ENCODE measurements at regions not wholly inside any gene's neighbourhood (a gene's known extent, or its start where the extent isn't known, plus 50 kb on each side); places are given as distances from the start of the nearest gene placed in this dataset.

DNA sequence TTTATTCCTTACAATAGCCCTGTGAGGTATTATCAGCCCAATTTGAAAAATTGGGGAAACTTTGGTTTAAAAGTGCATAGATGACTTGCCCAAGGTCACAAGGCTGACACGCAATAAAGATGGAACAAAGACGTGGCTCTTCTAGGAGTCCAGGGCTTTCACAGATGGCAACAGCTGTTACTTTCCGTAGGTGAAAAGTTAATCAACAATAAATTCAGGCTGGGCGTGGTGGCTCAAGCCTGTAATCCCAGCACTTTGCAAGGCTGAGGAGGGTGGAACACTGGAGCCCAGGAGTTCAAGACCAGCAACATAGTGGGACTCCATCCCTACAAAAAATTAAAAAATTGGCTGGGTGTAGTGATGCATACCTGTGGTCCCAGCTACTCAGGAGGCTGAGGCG, 87.8 kb upstream of the ATF3 start:
- ChIA-PET CTCF (no interaction called here), POLR2A (no interaction called here)

DNA sequence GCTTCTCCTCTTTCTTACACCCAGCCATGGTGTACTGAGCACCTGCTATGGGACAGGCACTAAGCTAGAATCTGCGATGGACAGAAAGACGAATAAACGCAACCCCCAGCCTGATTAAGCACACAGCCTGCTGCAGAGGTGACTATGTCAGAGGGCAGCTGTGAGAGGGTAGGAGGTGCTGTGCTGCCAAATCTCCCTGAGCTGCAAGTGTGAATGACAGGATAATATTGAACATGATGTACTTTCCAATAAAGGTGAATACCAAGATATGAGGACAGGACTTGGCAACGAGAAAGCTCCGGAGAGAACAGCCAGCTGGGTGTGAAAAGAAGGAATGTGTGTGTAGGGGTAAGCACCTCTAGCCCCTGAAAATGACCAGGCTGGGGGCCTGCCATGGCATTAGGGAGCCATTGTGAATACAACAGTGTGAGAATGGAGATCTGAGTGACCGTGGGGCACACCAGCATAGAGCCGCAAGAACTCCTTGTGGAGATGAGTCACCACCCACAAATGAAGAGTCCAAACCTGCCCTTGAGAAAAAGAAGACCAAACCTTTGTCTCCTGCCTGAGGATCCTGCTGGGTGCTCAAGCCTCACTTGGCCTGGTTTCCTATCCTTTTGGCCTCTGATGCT, 83.0 kb upstream of the ATF3 start:
- CTCF ChIA-PET = no interaction called here

DNA sequence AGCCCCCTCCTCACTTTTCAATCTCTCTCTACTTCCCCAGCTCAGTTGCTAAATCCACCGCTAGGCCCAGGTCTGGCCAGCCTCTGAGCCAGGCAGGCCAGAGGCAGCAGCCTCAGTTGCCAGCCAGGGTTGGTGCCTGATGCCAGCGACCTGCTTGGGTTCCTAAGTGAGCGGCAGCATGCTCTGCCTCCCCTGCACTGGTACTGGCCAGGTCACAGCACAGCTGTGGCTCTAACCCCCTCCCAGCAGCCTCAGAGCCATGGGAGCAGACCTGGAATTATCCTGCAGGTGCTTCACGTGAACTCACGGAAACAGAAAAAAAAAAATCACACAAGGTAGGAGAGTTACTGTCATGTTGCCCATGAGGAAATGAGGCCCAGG, 82.5 kb upstream of the ATF3 start:
- CTCF ChIA-PET = no interaction called here
- POLR2A ChIA-PET = no interaction called here

More for the DNA sequence above, 83.0 kb upstream of the ATF3 start:
- POLR2A ChIA-PET = no interaction called here

DNA sequence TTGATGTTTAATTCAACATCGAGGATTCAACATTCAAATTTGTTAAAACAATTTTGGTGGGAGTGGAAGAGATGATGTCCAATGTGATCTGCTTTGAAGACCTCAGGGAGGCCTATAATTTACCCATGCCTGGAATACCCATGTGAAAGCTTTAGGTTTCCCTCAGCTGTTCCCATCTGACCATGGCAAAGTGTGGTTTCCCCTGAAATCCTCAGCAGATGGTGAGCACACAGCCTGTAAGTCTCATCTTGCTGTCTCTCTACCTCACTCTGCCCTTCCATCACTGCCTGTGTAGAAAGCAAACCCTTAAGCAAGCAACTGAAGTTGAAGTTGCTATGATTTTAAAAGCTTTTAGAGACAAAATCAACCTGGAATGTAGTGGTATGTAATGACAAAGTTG, 80.1 kb upstream of the ATF3 start:
- POLR2A ChIA-PET = interaction anchor here (0.6 kb wide), 1 partner anchor 50 kb away, joined by 3 read pairs; no protein-coding TSS in a partner anchor
- CTCF ChIA-PET = interaction anchor here (1.1 kb wide), 1 partner anchor 86 kb away, joined by 4 read pairs; no protein-coding TSS in a partner anchor

DNA sequence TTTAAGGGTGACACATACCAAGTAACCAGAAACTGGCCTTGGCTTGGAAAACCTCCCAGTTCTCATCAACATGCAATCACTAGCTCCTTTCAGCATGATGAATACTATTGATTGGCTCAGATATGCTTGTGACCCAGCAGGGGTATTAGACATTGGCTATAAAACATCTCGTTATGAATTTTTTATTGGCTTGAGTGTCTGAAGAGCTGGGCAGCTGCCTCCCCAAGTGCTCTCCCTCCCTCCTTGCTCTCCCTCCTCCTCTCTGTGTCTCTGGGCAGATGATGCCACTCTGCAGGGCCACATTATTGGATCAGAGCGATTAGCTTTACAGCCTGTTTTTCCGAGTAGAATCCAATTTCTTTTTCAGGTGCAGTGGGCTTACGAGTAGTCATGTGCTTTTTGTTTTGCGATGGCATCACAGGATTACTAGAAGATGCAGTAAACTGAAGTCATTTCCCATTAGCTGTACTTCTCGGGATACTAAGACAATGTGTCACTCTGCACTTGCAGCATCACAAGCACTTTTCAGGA, 79.3 kb upstream of the ATF3 start:
- ChIA-PET POLR2A (interaction anchor here (0.6 kb wide), 1 partner anchor 49 kb away, joined by 3 read pairs; no protein-coding TSS in a partner anchor), CTCF (interaction anchor here (1.1 kb wide), 1 partner anchor 85 kb away, joined by 4 read pairs; no protein-coding TSS in a partner anchor)

DNA sequence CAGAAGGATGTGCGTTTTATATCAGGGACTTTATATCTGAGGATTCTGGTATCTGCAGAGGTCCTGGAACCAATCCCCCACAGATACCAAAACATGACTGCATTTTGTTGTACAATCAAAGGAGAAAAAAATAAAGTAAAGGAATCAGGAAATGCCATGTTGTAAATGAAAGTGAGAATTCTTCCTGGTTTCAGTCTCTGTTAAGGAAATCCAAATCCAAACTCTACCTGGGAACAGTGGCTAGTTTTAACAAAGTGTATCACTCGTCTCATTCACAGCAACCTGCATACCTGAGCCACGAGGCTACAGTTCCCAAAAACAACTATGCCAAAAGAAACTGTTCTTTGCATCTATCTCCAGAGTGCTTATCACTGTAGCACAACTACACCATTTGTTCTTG, 77.3 kb upstream of the ATF3 start:
- POLR2A ChIA-PET = no interaction called here

DNA sequence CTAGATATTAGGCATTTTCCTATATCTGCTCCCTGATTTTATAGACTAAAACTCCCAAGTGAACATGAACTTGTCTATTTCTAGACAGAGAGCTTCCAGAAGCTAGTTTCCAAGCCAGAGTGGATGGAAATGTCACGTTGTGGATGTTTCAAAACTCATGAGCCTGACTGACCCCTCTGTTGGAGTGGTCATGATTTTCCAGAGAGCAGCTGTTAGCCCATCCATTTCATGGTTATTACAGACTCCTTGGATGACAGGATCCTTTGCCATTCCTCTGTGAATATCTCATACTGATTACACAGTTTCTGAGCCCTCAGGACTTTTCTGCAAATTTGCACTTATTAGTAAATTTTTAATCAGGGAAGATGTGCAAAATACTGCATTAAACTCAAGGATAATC, 76.8 kb upstream of the ATF3 start:
- CTCF ChIA-PET = no interaction called here
- POLR2A ChIA-PET = no interaction called here

More for the DNA sequence above, 77.3 kb upstream of the ATF3 start:
- CTCF ChIA-PET = no interaction called here

DNA sequence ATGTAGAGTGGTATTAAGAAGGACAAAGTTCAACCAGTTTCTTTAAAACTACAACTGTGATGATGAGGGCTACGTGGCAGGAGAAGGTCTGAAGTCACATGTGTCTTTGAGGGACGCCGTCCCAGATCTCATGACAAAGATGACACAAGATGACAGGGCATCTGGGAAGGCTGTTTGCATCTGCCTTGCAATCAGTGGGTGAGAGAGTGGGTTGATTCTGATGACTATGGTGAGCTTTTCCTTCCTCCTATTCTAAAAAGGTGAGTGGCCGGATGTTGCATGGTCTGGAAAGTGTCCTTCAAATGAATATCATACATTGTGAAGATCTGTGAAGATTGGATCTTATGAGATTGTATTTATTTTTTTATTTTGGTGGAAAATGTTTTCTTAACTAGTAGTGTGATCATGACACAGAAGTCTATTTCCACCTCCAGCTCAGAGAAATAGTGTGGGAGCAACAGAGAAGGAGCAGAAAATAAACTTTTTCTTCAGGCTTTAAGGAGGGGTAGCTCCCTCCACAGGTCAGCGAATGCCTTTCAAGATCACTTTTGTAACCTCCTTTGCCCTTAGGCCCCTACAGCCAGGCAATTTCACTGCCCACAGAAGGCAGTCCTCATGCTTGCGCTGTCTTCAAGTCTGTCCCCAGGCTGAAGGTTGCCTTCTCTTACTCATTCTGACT, 76.0 kb upstream of the ATF3 start:
- ChIA-PET CTCF (no interaction called here), POLR2A (no interaction called here)

DNA sequence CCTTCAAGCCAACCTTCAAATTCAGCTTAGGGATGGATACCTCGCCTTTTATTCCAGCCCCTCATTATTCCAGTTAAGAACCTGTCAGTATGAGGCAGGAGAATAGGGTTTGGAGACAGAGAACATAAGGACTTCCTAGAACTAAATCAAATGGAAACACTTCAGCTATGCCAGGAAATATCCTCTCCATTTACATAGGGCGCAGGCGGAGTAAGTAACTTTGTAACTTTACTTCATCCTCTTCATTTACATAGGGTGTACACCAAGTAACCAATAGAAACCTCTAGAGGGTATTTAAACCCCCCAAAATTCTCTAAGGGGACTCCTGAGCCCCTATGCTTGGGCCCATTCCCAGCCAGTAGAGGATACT, 75.4 kb upstream of the ATF3 start:
- ChIA-PET CTCF (no interaction called here), POLR2A (no interaction called here)

DNA sequence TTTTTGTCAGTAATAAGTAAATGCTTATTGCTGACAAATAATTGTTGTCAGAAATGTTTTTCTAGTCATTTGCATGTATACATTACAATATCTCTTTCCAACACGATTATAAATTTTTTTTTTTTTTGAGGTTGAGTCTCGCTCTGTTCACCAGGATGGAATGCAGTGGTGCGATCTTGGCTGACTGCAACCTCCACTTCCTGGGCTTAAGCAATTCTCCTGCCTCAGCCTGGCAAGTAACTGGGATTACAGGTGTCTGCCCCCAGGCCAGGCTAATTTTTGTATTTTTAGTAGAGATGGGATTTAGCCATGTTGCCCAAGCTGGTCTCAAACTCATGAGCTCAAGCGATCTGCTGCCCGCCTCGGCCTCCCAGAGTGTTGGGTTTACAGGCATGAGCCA, 72.0 kb upstream of the ATF3 start:
- POLR2A ChIA-PET = no interaction called here
- CTCF ChIA-PET = interaction anchor here (1.0 kb wide), 1 partner anchor 59 kb away, joined by 3 read pairs; no protein-coding TSS in a partner anchor

DNA sequence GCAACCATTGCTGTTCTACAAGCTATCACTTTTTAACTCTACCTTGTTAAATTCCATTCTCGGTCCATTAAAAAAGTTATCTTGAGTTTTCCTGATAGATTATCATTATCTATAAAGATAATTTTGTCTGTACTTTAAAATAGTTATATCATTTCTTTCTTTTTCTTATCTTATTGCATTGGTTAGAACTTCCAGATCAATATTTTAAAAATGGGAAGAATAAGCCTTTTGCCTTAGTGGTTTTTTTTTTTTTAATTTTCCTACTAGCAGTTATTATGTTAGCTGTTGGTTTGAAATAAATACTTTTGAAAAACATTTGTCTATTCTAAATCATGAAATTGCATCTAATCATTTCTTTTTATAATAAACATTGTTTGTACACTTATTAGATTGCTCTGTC, 71.0 kb upstream of the ATF3 start:
- POLR2A ChIA-PET = no interaction called here
- CTCF ChIA-PET = interaction anchor here (1.0 kb wide), 1 partner anchor 60 kb away, joined by 3 read pairs; no protein-coding TSS in a partner anchor

DNA sequence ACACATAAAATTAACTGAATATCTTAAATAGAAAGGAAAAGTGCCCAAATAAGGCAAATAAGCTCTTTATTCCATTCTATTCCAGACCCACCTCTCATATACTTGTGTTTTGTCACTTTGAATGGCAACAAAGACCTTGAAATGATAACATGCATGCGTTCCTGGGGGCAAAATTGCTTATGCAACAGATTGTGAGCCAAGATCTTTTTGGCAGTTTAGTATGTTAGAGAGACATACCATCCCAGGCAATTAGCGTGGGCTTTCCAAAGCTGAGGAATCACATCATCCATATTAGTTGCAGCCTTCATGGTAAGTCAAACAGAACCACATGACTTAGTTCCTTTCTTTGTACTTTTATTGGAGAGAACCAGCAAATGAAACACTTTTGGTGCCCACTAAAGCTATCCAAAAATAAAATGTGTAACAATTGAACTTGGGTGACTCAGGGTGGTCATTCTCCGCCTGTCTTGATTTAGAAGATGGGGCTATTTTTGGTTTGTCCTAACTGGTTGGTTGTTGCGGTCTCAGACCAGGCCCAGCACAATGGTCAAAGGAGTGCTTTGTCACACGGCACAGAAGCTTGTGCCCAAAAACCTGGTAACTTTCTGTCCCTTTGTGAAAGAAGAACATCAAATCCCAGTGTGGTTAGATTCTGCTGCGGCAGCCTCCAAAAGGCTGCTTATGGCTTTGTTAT, 68.7 kb upstream of the ATF3 start:
- POLR2A ChIA-PET = no interaction called here
- CTCF ChIA-PET = interaction anchor here (0.7 kb wide), 1 partner anchor 30 kb away, joined by 3 read pairs; no protein-coding TSS in a partner anchor

DNA sequence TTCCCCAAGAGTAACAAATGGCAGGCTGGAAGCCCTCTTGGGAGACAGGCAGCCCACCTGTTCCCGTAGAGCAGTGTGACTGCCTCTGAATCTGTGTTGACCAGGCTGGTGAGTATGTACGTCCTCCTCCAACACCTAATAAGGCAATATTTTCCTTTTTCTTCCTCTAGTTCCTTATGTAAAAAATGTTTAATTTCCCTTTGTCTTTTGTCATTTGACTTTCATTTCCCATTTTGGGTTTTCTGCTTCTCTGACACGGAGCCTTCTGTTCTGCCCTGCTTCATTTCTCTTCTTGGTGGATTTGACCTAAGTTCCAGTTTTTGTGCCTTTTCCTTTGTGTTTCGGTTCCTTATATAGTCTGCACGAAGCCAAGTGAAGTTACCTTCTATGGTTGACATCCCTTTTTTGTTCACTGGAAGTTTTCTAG, 65.8 kb upstream of the ATF3 start:
- POLR2A ChIA-PET = no interaction called here
- CTCF ChIA-PET = no interaction called here

DNA sequence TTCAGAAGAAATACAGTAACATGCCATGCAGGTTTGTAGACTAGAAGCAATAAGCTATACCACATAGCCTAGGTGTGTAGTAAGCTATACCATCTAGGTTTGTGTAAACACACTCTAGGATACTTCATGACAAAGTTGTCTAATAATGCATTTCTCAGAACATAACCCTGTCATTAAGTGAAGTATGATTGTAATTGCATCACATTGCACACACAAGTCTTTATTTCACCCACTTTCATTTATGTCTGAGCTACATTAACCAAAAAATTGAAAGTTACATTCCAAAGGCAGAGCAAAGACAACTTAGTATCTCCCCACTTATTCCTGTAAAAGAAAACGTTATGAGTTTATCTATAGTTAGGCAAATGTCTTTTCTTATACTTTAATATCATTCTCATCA, 64.5 kb upstream of the ATF3 start:
- ChIA-PET POLR2A (no interaction called here), CTCF (no interaction called here)

DNA sequence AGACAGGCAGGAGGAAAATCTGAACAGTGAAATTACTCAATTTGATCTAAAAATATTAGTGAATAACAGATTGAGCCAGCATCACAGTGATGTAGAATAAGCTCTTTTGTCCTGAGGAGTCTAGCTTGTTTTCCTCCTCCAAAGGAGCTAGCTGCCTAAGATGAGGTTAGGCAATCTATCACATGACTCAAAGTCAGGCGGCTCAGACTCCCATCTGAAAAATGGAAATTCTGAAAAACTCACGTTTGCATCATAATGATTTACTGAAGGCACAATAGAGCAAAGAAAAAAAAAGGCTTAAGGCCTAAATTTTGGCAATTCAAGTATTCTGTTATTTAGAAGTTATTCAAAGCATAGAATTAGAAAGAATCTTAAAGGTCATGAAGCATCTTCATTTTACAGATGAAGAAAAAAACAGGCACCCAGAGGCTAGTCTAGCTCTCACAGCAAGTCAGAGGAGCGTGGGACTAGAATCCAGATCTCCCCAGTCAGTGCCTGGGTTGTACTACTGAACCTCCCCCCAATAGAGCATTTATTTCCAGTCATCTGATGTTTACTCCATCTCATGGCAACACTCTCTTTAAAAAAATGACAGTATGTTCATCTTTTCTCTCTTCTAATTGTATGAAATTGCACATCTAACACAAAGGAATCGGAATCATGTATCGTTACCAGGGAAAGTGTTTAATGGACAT, 62.5 kb upstream of the ATF3 start:
- POLR2A ChIA-PET = no interaction called here
- CTCF ChIA-PET = interaction anchor here (0.7 kb wide), 1 partner anchor 1531 kb away, joined by 3 read pairs; no protein-coding TSS in a partner anchor

DNA sequence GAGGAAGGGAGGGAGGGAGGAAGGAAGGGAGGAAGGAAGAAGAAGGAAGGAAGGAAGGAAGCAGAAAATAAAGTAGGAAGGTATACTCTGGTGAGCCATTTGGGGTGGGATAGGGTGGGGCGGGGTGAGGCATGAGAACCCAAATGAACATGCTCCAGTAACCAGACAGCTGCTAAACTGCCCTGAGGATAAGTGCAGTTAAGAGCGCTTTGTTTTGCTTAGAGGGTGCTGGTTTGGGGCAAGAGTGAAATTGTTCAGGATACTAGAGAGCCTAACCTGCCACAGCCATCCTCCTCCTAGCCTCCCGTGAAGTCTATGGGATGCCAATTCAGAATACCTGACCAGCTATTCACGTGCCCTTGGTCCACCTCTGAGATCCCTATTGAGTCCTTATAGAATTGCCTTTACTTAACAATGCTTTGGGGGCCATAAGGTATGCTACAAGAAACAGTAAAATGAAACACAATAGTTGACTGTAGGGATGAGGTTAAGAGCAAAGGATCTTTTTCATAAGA, 59.0 kb upstream of the ATF3 start:
- ChIA-PET POLR2A (no interaction called here), CTCF (no interaction called here)

DNA sequence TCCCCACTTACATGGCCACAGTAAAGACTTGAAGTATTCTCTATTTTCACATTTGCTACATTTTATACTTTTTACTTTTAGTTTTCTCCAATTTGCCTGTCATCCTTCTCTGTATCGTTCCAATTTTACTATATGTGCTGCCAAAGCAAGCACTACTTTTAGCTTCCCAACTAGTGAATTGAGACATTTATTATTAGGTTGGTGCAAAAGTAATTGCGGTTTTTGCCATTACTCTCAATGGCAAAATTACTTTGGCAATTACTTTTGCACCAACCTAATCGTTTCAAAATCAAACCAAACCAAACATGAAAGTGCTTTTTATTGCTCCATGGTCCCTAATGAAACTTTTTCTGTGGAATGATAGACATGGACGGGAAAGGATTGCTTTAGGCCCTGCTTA, 56.6 kb upstream of the ATF3 start:
- ChIA-PET POLR2A (no interaction called here), CTCF (interaction anchor here (0.6 kb wide), 1 partner anchor 212 kb away, joined by 3 read pairs; no protein-coding TSS in a partner anchor)

DNA sequence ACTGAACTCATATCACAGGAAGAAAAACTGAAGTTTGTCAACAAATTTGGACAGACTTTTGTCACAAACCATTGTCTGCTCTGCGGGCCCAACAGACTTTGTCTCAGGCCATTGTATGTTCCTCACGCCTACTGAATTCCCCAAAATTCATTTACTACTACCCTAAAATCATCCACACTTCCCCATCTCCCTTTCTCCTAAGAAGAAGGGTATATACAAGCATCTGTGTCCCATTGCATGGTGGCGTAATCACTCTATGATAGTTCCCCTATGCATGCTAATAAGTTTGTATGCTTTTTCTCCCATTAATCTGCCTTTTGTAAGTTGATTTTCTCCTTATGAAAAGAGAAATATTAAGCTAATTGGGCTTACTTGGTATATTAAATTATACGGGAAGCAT, 54.9 kb upstream of the ATF3 start:
- ChIA-PET CTCF (no interaction called here), POLR2A (no interaction called here)

DNA sequence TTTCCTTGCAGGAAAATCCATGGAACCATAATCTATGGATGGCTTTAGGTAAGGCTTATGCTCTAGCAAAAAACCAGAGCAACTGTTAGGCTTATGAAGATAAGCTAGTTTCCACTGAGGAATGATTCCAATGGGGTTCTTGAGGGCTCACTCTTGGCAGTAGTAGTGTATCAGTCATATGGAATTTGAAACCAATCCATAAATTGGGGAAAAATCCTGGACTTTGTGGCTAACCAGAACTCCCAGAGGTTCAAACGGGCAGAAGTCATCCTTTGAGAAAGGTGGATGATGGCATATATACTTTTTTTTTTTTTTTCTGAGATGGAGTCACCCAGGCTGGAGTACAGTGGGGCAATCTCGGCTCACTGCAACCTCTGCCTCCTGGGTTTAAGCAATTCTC, 54.2 kb upstream of the ATF3 start:
- POLR2A ChIA-PET = no interaction called here
- CTCF ChIA-PET = interaction anchor here (0.9 to 1.5 kb wide), 2 partner anchors 12 to 98 kb away, joined by 3 read pairs; no protein-coding TSS in a partner anchor

DNA sequence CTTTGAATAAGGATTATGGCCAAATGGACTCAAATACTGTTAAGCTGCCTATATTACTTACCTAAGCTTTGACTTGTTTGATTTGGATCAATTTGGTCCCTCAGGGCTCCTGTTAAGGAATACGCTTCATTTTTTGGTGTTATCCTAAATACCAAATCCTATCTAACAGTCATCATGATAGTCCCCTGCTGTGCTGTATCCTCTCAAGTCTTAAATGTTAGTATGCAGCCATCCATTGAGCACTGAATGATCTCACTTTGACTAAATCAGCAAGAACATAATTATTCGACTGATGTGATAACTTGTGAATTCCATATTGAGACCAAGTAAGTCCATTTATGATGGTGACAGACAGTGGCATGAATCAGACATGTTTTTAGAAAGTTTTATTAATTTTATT, 53.1 kb upstream of the ATF3 start:
- ChIA-PET CTCF (interaction anchor here (0.9 to 1.5 kb wide), 2 partner anchors 11 to 99 kb away, joined by 3 read pairs; no protein-coding TSS in a partner anchor), POLR2A (interaction anchor here (0.9 kb wide), 1 partner anchor 53 kb away, joined by 4 read pairs; the partner anchor contains the start of gene ATF3)

Measured in activated CD8-positive, alpha-beta memory T cell treated with anti-CD3 and anti-CD28 coated beads for 36 hours (primary cell).